ENCODE measurements at regions not wholly inside any gene's neighbourhood (a gene's known extent, or its start where the extent isn't known, plus 50 kb on each side); places are given as distances from the start of the nearest gene placed in this dataset.

GRCh38 chr4:151574968-151575367 is 166.0 kb downstream of the FHIP1A start:
- FAIRE-seq, result no peak
- TF ChIP-seq MED13 (CRISPR knock-in tag; IDR thresholded peaks at IDR 0.05), result no peak
- TF ChIP-seq NKX3-1 (CRISPR knock-in tag; IDR thresholded peaks at IDR 0.05), result no peak
- no peak for TF ChIP-seq ZFP41 (CRISPR knock-in tag; IDR thresholded peaks at IDR 0.05; ENCODE audit: borderline replicate concordance)
- no peak for TF ChIP-seq JUND (CRISPR knock-in tag; IDR thresholded peaks at IDR 0.05)
- no peak for TF ChIP-seq CEBPG (CRISPR knock-in tag; IDR thresholded peaks at IDR 0.05)
- TF ChIP-seq SP4 (CRISPR knock-in tag; IDR thresholded peaks at IDR 0.05), result no peak
- TF ChIP-seq ZNF577 (CRISPR knock-in tag; IDR thresholded peaks at IDR 0.05; ENCODE audit: borderline replicate concordance, low read depth), result no peak
- TF ChIP-seq ZNF850 (CRISPR knock-in tag; conservative IDR thresholded peaks at IDR 0.05), result no peak
- no peak for TF ChIP-seq ZBTB26 (CRISPR knock-in tag; IDR thresholded peaks at IDR 0.05; ENCODE audit: borderline replicate concordance)
- no peak for TF ChIP-seq U2AF1 (optimal IDR thresholded peaks at IDR 0.05; ENCODE audit: low read depth, low read length)
- Histone ChIP-seq H3K4me1 (ENCODE audit: insufficient read depth, low read length) (no peaks in the 10 kb centered on the region), H3K9me3 (ENCODE audit: low read length) (no peaks in the 10 kb centered on the region), H3K27me3 (ENCODE audit: control insufficient read depth in 1 of 2, insufficient read depth in 2 of 2, low read length in 2 of 2) (no peaks in the 10 kb centered on the region), H3K4me3 (replicated peaks in 1 of 3; ENCODE audit: insufficient read depth in 1 of 3, low read depth in 2 of 3, low read length in 3 of 3) (no peak overlapping the region), H3K9ac (ENCODE audit: insufficient read depth, low read depth, low read length) (no peak overlapping the region), H3K79me2 (ENCODE audit: insufficient read depth, low read length) (no peaks in the 10 kb centered on the region), H3K27ac (ENCODE audit: extremely low read length, insufficient read depth, low read length) (no peak overlapping the region), H3K4me2 (ENCODE audit: low read depth, low read length) (no peak overlapping the region), H2AFZ (ENCODE audit: low read length) (no peak overlapping the region), H4K20me1 (ENCODE audit: insufficient read depth, low read length) (no peaks in the 10 kb centered on the region), H3K36me3 (replicated peaks in 1 of 2; ENCODE audit: control insufficient read depth in 1 of 2, insufficient read depth in 2 of 2, low read length in 2 of 2) (no peaks in the 10 kb centered on the region)
- no peak for DNase-seq (ENCODE audit: low spot score)
- POLR2A ChIA-PET, result no interaction called here
- intact Hi-C loops (cut with micrococcal nuclease; ENCODE audit: unreplicated experiment), result no loop called here
- in situ Hi-C loops (cut with HindIII; ENCODE audit: extremely low pct_ligation_motif_present, low pct_unique_long_range_greater_than_20kb), result no loop called here
- BruUV-seq (replicated peaks), result no TSS peak
- CTCF ChIA-PET (ENCODE audit: low intra/inter-chr PET ratio, low total read pairs), result no interaction called here
- no peak for ATAC-seq

GRCh38 chr4:151575646-151576045 is 166.7 kb downstream of the FHIP1A start:
- H3K79me2 ChIP-seq (ENCODE audit: insufficient read depth, low read length), result no peaks in the 10 kb centered on the region
- 64% methylated on average over 3 of the region's 3 CpGs for WGBS (ENCODE audit: low lambda C conversion rate)
- H3K4me2 ChIP-seq (ENCODE audit: low read depth, low read length), result no peak overlapping the region
- H3K27ac ChIP-seq (ENCODE audit: extremely low read length, insufficient read depth, low read length), result no peak overlapping the region
- BruUV-seq (replicated peaks), result no TSS peak
- H2AFZ ChIP-seq (ENCODE audit: low read length), result no peak overlapping the region
- H3K9me3 ChIP-seq (ENCODE audit: low read length), result no peaks in the 10 kb centered on the region
- TF ChIP-seq NFE2L2 (IDR thresholded peaks at IDR 0.05; ENCODE audit: low read length) (peak; percentile 55), POGK (CRISPR knock-in tag; conservative IDR thresholded peaks at IDR 0.05) (no peak)
- H3K36me3 ChIP-seq (replicated peaks in 1 of 2; ENCODE audit: control insufficient read depth in 1 of 2, insufficient read depth in 2 of 2, low read length in 2 of 2), result no peaks in the 10 kb centered on the region
- in situ Hi-C loops (cut with HindIII; ENCODE audit: extremely low pct_ligation_motif_present, low pct_unique_long_range_greater_than_20kb) (no loop called here), intact Hi-C loops (cut with micrococcal nuclease; ENCODE audit: unreplicated experiment) (no loop called here)
- no peaks in the 10 kb centered on the region for H3K4me1 ChIP-seq (ENCODE audit: insufficient read depth, low read length)
- DNase-seq (ENCODE audit: low spot score) (no peak), FAIRE-seq (no peak), ATAC-seq (no peak)
- no peaks in the 10 kb centered on the region for H4K20me1 ChIP-seq (ENCODE audit: insufficient read depth, low read length)
- ChIA-PET CTCF (ENCODE audit: low intra/inter-chr PET ratio, low total read pairs) (no interaction called here), POLR2A (no interaction called here)
- H3K9ac ChIP-seq (ENCODE audit: insufficient read depth, low read depth, low read length), result no peak overlapping the region
- no peak overlapping the region for H3K4me3 ChIP-seq (replicated peaks in 1 of 3; ENCODE audit: insufficient read depth in 1 of 3, low read depth in 2 of 3, low read length in 3 of 3)
- H3K27me3 ChIP-seq (ENCODE audit: control insufficient read depth in 1 of 2, insufficient read depth in 2 of 2, low read length in 2 of 2), result no peaks in the 10 kb centered on the region
